DMS53 treated with DMSO at 0.1 percent for 48 hours (cell line): ENCODE measurements at regions not wholly inside any gene's neighbourhood (a gene's known extent, or its start where the extent isn't known, plus 50 kb on each side); places are given as distances from the start of the nearest gene placed in this dataset.
"Not testable (repeated sequence)": the region's sequence is repeated elsewhere in the genome, so short reads cannot be mapped to it uniquely, and the experiment has no call there.

Experiments
- DNase-seq: peaks from one replicate; lab custom pipeline; 2025; ENCODE audit not compliant: unreplicated experiment; lab: John Stamatoyannopoulos, UW

GRCh38 chr3:87621667-87622066 is 345.3 kb upstream of the POU1F1 start:
- DNase-seq: no peak

DNA sequence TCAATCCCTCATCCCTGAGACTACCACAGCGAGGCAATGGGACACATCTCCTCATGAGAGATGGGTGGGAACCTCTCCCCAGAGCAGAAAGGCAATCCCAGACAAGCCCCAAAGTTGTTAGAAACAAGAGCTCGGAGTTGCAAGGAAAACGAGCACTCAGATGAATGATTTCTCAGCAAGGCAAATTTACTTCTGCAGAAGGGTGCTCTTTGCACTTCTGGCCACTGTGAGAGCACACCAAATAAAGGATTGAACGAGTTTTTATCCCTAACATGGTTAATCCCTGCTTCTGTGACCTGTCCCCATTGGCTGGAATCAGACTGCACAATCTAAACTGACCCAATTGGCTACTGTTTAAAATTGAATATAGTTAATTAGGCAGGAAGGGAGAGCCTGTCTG is 339.1 kb upstream of the POU1F1 start:
- DNase-seq: no peak

GRCh38 chr3:87614998-87615397 is 338.6 kb upstream of the POU1F1 start:
- DNase-seq: no peak

GRCh38 chr3:87607234-87607633 is 330.9 kb upstream of the POU1F1 start:
- DNase-seq: no peak

DNA sequence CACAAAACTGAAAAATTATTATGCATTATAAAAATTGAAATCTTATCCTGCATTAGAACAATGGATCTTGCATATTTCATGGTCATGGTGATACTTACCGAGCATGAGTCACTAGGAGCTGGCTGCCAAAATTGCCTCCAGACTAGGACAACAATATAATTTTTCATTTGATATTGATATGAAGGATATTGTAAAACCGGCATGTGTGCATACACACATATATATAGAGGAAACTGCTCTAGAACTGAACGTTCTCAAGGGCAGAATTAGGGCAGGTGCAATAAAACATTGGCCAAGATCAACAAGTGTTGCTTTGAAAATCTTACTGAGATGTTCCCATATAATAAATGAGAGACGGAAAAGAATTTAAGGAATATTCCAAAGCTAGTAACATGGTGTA is 319.4 kb upstream of the POU1F1 start:
- no peak for DNase-seq

- DNase-seq: no peak
These were observed 304.9 kb upstream of the POU1F1 start for GRCh38 chr3:87581240-87581639.

GRCh38 chr3:87576752-87577151 is 300.4 kb upstream of the POU1F1 start:
- no peak for DNase-seq

GRCh38 chr3:87575550-87575949 is 299.2 kb upstream of the POU1F1 start:
- no peak for DNase-seq

DNA sequence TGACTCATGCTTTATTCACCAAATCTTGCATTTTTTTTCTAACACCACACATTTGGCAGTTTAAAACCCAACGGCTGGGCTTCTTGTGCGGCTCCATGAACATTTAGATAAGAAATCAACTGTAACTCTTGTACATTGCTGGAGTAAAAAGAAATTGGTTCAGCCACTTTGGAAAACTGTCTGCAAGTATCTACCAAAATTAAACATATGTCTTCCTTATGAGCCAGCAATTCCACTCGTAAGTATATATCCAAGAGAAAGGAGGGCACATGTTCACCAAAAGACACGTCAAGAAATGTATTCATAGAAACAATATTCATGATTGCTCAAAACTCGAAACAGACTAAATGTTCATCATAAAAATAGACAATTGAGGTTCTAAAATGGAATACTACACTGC is 291.9 kb upstream of the POU1F1 start:
- no peak for DNase-seq

- DNase-seq: no peak
These were observed 288.1 kb upstream of the POU1F1 start for GRCh38 chr3:87564438-87564837.

- no peak for DNase-seq
These were observed 287.3 kb upstream of the POU1F1 start for GRCh38 chr3:87563712-87564111.

DNA sequence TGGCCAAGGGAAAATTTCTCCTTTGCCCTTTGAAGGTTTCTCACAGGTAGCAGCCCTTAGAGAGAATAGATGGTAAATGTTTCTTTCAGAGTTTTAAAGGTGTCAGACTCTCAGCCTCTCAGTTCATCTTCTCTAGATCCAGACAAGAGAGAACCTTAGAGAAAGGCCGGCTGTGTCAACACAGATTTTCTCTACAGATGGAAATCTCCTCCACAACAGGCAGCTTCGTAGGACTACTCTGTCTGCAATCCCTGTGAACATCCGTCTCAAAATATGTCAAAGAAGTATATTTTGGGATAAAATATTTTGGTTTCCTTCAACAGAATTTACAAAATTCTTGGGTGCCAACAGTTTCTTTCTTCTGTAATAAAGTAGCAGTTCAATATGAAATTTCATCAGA is 282.1 kb upstream of the POU1F1 start:
- DNase-seq: no peak

DNA sequence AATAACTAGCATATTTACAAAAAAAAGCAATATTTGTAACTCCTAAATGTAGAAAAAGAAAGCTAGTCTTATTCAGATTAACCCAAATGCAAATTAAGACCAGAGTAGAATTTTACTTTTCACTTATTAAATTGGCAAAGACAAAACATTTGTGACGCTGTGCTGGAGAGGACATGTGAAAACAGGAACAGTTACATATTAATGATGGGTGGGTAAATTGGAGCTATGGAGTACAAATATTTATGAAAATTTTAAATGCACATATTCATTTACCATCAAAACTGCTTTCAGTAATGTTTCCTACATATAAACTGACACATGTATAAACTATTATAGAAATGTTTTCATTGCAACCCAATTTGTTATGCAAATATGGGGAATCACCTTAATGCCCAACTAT is 278.9 kb upstream of the POU1F1 start:
- DNase-seq: no peak

- DNase-seq: no peak
These were observed 276.7 kb upstream of the POU1F1 start for GRCh38 chr3:87553058-87553457.

- DNase-seq: no peak
These were observed 274.5 kb upstream of the POU1F1 start for GRCh38 chr3:87550892-87551291.

GRCh38 chr3:87549208-87549607 is 272.8 kb upstream of the POU1F1 start:
- DNase-seq: no peak

GRCh38 chr3:87548271-87548670 is 271.9 kb upstream of the POU1F1 start:
- no peak for DNase-seq

DNA sequence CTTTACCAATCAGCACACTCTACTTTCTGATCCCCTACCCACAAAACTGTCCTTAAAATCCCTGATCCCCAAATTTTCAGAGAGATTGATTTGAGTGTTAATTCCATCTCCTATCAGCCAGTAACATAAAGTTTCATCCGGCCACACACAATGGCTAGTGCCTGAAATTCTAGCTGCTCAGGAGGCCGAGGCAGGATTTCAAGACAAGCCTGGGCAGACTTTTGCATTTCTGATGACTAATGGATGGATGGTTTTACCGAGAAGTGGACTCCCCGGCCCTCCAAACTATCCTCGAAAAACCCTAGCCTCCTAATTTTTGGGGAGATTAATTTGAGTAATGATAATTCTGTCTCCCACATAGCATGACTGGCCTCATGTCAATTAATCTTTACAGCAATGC is 269.8 kb upstream of the POU1F1 start:
- DNase-seq: no peak

DNA sequence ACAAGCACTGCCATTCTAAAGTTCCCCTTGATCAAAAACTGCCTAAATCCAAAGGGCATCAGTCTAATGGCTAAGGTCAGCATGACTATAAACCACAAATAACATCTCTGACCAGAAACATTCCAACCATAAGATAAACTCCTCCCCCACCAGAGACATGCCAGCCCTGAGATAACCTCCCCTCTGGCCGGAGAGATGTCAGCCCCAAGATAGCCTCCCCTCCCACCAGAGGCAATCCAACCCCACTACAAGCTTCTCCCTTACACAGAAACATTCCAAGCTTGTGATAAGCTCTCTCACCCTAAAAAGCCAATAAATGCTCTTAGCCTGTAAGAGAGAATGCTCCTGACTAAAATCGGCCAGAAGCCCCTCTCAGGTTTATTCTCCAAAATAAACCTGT is 267.0 kb upstream of the POU1F1 start:
- not testable (repeated sequence) for DNase-seq

GRCh38 chr3:87541723-87542122 is 265.3 kb upstream of the POU1F1 start:
- DNase-seq: no peak

DNA sequence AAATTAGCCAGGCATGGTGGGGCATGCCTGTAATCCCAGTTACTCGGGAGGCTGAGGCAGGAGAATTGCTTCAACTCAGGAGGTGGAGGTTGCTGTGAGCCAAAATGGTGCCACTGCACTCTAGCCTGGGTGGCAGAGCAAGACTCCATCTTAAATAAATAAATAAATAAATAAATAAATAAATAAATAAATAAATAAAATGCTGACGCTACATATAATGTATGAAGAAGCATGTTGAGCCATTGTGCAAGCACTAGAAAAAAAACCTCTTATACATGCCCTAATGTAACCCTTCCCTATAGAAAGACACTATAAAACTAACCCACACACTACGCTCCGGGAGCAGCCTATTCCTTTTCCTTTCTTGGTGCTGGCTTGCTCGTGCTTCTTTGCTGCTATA is 262.3 kb upstream of the POU1F1 start:
- not testable (repeated sequence) for DNase-seq

GRCh38 chr3:87509401-87509800 is 233.0 kb upstream of the POU1F1 start:
- DNase-seq: no peak

GRCh38 chr3:87508921-87509320 is 232.5 kb upstream of the POU1F1 start:
- DNase-seq: no peak

- no peak for DNase-seq
These were observed 231.4 kb upstream of the POU1F1 start for GRCh38 chr3:87507753-87508152.
